HG03432 (cell line): ENCODE measurements at regions not wholly inside any gene's neighbourhood (a gene's known extent, or its start where the extent isn't known, plus 50 kb on each side); places are given as distances from the start of the nearest gene placed in this dataset.

ENCODE experiments used
- ATAC-seq: cut with Tn5 transposase; IDR thresholded peaks from one replicate; pipeline ENCODE4 v1.9.1; 2021; ENCODE audit warnings: mild to moderate bottlenecking, moderate library complexity; ENCODE audit not compliant: unreplicated experiment

DNA sequence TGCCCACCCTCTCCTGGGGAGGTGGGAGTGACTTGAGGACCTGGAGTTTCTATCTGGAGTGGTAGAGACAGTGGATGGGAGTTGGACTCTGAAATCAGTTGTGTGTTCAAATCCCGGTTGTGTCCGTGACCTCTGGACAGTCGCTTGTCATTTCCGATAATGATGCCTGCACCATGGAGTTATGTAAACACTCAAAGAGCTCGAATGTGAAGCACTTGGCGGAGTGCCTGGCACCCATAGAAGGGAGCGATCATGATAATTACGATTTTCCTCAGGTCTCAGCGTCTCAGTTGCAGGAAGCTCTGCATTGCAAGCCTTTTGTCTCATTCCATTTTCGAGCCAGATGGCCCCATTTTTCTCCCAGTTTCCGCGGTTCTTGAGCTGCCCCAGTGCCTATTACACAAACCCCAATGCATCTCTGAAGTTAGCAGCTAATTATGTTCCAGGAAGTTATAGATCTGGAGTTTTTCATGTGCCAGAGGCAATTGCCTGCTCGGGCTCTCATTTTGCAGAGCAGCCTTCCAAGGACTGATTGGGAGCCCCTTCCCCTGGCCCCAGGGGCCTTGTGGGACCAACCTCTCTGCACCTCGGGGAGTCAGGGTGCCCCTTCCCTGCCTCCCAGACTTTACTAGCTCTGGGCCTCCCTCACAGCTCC lies 175.5 kb upstream of the MVB12B start:
- ATAC-seq: no peak

- ATAC-seq: no peak
Observed at GRCh38 chr9:126151686-126152134, 174.9 kb upstream of the MVB12B start.

DNA sequence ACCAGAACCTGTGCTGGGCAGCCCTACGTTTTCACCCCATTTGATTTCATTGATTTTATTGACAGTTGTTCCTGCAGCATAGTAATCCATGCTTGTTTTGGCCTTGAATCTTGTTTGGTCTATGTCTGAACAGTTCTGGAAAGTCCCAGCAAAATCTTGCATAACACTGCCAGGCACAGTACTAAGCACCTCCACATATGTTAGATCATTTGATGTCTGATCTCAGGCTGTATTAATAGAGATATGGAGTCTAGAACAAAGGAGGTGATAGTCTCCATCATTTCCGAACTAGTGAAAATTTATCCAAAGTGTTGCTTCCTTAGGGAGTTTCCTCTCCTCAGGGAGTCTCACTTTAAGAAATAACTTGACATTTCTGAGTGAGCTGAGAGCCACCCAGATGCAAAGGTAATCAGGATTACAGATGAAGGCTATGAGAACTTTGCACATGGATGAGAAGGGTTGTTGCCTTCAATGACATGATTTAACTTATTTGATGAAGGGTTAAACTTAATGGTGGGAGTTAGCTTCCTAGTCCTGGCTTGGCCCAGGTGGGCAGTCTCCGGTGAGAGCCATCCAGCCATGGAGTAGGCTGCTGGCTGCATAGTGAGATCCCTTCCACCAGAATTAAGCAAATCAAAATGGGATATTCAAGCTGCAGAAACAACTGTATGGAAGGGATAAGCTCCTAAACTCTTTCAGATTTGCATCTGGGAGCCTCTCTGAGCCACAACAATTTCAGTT lies 173.8 kb upstream of the MVB12B start:
- ATAC-seq: no peak

GRCh38 chr9:126153382-126153781 lies 173.2 kb upstream of the MVB12B start:
- ATAC-seq: no peak

DNA sequence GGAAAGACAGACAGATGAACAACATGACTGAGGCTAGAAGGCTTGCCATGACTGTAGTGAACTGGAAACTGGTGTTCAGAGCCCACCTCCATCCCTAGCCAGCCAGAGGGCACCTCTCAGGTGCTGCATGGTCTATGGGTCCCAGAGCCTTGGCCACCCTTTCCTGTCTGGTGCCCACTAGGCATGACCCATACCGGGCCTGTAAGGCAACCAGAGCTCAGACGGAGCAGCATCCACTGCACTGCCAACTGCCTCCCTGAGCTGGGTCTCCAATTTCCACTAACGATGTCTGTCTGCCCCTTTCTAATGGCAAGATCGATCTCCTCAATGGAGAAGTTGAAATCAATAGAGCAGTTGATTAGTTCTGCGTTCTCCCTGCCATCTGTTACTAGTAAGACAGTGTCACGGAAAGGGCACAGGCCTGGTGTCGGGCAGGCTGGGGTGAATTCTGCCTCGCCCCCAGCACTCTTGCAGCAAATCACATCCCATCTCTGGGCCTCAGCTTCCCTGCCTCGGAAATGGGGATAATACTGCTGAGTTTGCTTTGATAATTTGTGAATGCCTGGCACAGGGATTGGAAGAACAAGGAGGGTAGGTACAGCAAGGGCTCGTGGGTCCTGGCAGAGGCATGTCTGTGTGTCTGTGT lies 172.3 kb upstream of the MVB12B start:
- ATAC-seq: no peak

GRCh38 chr9:126154869-126155268 lies 171.8 kb upstream of the MVB12B start:
- ATAC-seq: no peak

DNA sequence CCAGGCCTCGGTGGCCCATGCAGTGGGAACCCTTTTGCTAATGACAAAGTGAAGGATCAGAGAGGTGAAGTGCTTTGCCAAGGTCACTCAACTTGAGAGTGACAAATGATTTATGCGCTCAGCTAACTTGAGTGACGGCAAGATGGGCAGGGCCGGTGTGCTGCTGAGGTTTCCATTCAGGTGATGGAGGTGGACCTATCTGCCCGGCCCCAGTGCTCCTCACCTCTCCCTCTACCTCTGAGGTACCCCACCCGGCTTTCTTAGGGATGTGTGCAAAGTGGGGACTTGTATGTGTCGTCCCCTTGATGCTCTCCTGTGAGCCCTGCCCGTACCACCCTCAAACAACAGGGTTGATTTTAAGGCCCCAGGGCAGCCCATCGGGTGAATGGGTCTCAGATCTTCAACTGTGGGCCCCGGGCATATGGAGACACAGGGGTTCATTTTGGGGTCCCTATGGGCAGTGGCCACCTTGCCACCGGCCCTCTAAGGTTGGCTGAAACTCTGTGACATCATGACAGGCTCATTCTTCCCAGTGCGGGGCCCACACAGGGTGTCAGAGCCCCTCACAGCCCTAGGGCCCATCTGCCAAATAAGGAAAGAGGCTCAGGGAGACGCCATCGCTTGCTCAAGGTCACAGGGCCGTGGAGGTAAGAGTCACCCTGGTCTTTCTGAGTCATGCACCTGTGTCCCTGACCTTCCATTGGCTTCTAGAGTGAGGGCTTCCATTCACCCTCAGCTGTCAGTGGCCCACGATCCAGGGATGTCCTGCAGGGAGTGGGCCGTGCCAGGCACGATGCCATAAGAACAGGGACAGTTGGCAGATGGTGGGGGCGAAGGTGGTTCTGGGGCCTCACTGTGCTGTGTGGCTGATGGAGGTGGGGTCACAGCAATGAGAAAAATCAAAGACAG lies 170.6 kb upstream of the MVB12B start:
- ATAC-seq: no peak

- no peak for ATAC-seq
Observed at GRCh38 chr9:126156898-126157297, 169.7 kb upstream of the MVB12B start.

DNA sequence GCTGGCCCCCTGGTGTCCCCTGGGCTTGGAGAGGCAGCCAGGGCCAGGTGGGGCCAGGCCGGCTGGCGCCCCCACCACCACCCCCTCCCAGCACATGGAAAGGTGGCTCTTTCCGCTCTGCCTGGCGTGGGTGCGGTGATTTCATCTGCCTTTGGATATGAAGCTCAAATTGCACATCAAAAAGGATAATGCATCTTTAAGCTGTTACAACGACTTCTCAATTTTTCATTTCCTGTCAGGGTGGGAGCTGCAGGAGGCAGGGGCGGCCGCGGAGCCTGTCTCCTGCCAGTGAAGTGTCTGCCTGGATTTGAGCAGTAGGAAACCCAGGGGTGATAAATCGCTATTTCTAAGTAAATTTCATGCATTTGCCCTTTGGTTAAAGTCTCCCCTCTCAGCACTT lies 169.2 kb upstream of the MVB12B start:
- ATAC-seq: no peak

DNA sequence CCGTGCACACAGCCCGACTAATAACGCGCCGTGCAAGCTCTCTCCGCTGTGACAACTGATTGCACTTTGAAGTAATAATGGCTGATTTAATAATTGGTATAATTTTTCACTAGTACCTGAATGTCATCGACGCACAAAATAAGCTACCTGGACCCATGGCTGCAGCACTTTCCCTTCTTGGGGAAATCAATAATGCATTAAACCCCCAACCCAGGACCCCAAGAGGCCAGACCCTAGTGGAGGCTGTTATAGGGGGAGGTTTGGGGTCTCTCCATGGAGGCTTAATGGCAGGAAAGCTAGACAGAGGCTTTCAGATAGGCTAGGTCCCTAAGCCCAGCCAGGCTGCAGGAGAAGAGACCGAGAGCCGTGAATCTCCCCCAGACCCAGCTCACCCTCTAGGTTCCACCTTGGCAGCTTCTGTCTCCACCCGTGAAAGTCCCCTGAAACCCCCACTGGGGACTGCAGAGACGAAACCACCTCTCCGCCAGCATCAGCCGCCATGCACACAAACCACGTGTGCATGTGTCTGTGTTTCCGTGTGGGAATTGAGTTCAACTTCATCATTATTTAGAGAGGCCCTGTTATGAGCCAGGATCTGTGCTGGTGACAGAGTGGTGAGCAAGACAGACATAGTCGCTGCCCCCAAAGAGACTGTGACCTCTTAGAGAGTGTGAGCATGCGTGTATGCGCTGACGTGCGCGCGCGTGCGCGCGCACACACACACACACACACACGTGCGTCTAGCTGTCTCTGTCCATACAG lies 168.6 kb upstream of the MVB12B start:
- no peak for ATAC-seq

GRCh38 chr9:126158588-126159429 lies 167.8 kb upstream of the MVB12B start:
- ATAC-seq: no peak

DNA sequence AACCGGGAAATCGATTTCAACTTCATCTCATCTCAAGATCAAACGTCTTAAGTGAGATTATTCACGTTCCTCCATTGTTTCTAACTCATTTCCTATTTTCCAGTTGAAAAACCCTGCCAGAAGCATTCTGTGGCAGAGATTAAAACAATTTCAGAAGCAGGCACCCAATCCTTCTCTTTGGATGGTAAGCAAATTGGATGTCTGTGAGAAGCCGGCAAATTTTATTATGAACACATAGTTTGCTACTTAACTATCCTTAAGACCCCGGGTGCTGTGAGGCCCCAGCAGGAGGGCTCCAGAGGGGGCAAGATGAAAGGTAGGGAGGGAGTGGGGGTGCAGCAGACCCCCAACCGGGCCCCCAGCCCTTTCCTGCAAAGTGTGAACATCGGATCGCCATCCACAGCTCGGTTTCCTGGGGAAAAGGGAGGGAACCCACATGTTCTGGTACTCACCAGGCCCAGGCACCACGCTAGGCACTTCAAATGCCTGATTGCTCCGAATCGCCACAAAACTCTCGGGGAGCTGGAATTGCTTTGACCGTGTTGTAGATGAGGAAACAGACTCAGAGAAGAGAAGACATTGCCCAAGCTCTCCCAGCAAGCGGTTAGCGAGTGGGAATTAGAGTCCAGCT lies 167.1 kb upstream of the MVB12B start:
- ATAC-seq: no peak

- no peak for ATAC-seq
Observed at GRCh38 chr9:126160067-126160853, 166.4 kb upstream of the MVB12B start.

DNA sequence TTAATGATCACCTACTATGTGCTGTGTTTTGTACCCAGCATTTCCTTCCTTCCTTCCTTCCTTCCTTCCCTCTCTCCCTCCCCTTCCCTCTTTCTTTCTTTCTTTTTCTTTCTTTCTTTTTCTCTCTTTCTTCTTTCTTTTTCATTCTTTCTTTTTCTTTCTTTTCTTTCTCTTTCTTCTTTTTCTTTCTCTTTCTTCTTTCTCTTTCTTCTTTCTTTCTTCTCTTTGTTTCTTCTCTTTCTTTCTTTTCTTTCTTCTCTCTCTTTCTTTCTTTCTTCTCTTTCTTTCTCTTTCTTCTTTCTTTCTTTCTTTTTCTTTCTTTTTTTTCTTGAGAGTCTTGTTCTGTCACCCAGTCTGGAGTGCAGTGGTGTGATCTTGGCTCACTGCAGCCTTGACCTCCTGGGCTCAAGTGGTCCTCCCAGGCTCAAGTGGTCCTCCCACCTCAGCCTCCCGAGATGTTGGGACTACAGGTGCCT lies 165.7 kb upstream of the MVB12B start:
- no peak for ATAC-seq

GRCh38 chr9:126162611-126163381 lies 163.8 kb upstream of the MVB12B start:
- ATAC-seq: no peak

GRCh38 chr9:126164796-126165525 lies 161.7 kb upstream of the MVB12B start:
- ATAC-seq: no peak

DNA sequence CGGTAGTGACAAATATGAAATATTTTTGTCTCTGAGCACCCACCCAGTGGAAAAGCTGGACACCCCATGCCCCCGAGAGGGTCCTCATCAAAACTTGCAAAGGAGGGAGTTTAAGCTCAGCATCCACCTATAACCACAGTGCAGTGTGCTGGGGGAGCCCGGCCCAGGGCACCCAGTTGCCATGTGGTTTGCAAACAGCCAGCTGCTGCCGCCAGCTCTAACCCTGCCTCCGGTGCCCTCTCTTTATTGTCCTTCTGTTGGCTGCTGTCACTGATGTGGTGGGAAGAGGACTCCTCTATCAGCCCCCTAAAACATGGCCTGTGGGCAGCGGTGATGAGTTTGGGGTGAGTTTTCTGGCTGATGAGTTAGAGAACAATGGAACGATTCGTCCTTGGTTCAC lies 160.9 kb upstream of the MVB12B start:
- no peak for ATAC-seq
